SK-N-SH (cell line): ENCODE measurements at regions not wholly inside any gene's neighbourhood (a gene's known extent, or its start where the extent isn't known, plus 50 kb on each side); places are given as distances from the start of the nearest gene placed in this dataset.

Source experiments
- POLR2AphosphoS5 ChIP-seq: IDR thresholded peaks from 2 replicates; pipeline ENCODE4 v1.6.1; 2012; ENCODE audit warnings: low read depth, low read length
- RAD21 ChIP-seq: IDR thresholded peaks from 2 replicates; pipeline ENCODE4 v1.6.1; 2012; ENCODE audit warnings: mild to moderate bottlenecking, low read length
- TF ChIP-seq, protein P1 (sequence below): fragments of 200-600 bp; sonication (generic); IDR thresholded peaks from 2 replicates; pipeline ENCODE4 v1.6.1; 2017; ENCODE audit warnings: antibody characterized with exemption, mild to moderate bottlenecking, moderate library complexity
- TF ChIP-seq, protein P2 (sequence below): IDR thresholded peaks from 2 replicates; pipeline ENCODE4 v1.4.0; 2012; ENCODE audit warnings: low read depth, borderline replicate concordance
- TF ChIP-seq, protein P3 (sequence below): IDR thresholded peaks from 2 replicates; pipeline ENCODE4 v1.6.1; 2012; ENCODE audit warnings: mild to moderate bottlenecking, low read depth, low read length, moderate library complexity
- TF ChIP-seq, protein P4 (sequence below): IDR thresholded peaks from 2 replicates; pipeline ENCODE4 v1.4.0; 2012; ENCODE audit warnings: low read depth

DNA sequence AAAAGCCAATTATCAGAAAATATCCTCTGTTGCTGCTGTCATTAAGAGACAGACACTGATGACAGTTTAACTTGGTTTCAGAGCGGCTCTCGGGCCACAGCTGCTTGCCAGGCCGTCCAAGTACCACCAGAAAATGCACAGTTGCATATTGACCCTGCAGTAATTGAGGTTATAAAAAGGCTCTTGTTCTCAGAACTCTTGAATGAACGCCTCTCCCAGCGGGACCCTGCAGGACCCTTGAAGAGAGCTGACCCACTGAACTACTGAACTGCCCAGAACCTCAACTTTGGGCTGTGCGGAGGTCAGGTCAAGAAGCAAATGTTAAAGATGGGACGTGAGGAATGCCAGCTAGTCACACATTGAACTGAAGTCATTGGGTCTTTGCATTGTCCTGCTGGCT is 1559.0 kb upstream of the SLC10A2 start:
- TF ChIP-seq, protein P1, sequence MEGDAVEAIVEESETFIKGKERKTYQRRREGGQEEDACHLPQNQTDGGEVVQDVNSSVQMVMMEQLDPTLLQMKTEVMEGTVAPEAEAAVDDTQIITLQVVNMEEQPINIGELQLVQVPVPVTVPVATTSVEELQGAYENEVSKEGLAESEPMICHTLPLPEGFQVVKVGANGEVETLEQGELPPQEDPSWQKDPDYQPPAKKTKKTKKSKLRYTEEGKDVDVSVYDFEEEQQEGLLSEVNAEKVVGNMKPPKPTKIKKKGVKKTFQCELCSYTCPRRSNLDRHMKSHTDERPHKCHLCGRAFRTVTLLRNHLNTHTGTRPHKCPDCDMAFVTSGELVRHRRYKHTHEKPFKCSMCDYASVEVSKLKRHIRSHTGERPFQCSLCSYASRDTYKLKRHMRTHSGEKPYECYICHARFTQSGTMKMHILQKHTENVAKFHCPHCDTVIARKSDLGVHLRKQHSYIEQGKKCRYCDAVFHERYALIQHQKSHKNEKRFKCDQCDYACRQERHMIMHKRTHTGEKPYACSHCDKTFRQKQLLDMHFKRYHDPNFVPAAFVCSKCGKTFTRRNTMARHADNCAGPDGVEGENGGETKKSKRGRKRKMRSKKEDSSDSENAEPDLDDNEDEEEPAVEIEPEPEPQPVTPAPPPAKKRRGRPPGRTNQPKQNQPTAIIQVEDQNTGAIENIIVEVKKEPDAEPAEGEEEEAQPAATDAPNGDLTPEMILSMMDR = no peak
- TF ChIP-seq POLR2AphosphoS5 (no peak), RAD21 (no peak)
- TF ChIP-seq, protein P2, sequence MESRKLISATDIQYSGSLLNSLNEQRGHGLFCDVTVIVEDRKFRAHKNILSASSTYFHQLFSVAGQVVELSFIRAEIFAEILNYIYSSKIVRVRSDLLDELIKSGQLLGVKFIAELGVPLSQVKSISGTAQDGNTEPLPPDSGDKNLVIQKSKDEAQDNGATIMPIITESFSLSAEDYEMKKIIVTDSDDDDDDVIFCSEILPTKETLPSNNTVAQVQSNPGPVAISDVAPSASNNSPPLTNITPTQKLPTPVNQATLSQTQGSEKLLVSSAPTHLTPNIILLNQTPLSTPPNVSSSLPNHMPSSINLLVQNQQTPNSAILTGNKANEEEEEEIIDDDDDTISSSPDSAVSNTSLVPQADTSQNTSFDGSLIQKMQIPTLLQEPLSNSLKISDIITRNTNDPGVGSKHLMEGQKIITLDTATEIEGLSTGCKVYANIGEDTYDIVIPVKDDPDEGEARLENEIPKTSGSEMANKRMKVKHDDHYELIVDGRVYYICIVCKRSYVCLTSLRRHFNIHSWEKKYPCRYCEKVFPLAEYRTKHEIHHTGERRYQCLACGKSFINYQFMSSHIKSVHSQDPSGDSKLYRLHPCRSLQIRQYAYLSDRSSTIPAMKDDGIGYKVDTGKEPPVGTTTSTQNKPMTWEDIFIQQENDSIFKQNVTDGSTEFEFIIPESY = no peak
- TF ChIP-seq, protein P3, sequence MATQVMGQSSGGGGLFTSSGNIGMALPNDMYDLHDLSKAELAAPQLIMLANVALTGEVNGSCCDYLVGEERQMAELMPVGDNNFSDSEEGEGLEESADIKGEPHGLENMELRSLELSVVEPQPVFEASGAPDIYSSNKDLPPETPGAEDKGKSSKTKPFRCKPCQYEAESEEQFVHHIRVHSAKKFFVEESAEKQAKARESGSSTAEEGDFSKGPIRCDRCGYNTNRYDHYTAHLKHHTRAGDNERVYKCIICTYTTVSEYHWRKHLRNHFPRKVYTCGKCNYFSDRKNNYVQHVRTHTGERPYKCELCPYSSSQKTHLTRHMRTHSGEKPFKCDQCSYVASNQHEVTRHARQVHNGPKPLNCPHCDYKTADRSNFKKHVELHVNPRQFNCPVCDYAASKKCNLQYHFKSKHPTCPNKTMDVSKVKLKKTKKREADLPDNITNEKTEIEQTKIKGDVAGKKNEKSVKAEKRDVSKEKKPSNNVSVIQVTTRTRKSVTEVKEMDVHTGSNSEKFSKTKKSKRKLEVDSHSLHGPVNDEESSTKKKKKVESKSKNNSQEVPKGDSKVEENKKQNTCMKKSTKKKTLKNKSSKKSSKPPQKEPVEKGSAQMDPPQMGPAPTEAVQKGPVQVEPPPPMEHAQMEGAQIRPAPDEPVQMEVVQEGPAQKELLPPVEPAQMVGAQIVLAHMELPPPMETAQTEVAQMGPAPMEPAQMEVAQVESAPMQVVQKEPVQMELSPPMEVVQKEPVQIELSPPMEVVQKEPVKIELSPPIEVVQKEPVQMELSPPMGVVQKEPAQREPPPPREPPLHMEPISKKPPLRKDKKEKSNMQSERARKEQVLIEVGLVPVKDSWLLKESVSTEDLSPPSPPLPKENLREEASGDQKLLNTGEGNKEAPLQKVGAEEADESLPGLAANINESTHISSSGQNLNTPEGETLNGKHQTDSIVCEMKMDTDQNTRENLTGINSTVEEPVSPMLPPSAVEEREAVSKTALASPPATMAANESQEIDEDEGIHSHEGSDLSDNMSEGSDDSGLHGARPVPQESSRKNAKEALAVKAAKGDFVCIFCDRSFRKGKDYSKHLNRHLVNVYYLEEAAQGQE = no peak
- TF ChIP-seq, protein P4, sequence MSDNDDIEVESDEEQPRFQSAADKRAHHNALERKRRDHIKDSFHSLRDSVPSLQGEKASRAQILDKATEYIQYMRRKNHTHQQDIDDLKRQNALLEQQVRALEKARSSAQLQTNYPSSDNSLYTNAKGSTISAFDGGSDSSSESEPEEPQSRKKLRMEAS = no peak
